ENCODE measurements at regions not wholly inside any gene's neighbourhood (a gene's known extent, or its start where the extent isn't known, plus 50 kb on each side); places are given as distances from the start of the nearest gene placed in this dataset.

DNA sequence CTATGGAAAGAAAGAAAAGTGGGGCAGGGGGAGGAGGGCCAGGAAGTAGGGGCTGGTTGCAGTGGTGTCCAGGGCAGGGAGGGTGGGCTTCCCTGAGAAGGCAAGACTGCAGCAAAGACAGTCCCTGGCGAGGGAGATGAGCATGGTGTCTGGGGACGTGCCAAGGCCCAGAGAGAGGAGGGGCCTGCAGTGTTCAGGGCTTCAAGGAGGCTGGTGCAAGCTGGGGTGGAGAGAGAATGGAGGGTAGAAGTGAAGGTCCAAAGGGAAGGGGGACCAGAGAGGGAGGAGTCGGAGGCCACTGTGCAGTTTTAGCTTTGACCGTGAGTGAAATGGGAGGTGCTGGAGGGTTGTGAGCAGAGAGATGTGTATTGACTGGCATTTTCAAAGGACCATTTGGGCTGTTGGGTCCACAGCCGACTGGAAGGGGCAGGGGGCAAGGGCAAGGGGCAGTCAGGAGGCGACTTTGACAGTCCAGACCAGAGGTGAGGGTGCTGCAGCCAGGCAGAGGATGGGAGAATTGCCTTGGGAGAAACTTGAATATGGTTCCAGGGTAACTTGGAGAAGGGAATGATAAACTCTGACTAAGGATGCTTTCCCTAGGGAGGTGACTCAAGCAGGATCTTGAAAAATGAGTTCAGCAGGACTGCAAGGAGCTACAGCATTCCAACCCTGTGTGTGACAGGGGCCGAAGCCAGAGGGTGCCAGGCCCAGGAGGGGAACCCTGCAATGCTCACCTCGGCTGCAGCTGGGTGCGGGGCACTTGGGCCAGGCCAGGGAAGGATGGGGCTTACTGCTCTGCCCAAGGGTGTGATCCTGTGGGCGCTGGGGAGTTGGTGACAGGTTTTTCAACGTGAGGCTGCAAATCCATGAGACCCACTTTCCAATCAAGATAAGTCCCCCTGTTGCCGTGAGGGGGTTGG, 177.1 kb upstream of the HAAO start:
- no peak for DNase-seq

DNA sequence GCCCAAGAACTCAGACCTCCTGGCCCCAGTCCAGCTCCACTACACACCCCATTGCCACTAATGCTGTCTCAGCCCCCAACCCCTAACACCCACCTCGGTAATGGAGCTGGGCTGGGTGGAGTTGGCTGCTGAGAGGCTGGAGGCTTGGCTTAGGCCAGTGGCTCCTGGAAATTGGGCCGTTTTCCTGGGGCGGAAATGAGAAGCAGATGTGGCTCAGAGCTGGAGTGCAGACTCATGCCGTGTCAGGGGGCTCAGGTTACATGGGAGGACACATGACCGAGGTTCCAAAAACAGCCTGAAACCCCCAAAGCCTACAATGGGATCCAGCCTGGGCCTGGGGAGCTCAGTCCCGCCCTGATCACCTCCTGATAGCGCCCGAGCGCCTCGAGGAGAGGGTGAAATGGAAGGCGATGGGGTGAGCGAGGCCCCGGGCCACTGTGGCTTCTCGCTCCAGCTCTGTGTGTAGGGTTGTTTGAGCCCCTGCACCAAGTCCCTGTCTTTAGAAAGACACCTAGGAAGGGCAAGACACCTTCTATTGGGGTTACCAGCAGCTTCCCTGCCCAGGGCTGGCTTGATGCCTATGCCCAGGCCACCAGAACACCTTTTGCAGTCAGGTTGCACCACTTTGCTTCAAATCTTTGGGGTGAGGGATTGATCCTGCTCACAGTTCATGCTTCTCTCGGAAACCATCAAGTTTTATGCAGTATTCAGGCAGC, 175.7 kb upstream of the HAAO start:
- no peak for DNase-seq

DNA sequence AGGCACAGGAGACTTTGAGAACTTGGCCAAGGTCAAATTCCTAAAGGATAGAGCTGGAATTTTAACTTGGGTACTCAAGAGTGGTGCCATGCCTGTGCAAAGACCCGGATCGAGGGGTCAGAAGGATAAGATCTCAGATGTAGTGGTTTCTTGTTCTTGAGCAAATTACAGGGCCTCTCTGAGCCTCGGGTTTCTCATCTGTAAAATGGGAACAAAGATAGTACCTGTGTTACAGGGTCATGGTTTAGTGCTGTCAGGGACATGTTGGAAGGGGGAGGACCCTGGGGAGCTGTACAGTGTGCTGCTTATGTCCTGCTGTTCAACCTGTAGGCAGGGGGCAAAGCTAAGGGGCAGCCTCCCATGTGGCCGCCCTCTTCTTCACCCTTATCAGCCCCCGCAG, 173.5 kb upstream of the HAAO start:
- no peak for DNase-seq

DNA sequence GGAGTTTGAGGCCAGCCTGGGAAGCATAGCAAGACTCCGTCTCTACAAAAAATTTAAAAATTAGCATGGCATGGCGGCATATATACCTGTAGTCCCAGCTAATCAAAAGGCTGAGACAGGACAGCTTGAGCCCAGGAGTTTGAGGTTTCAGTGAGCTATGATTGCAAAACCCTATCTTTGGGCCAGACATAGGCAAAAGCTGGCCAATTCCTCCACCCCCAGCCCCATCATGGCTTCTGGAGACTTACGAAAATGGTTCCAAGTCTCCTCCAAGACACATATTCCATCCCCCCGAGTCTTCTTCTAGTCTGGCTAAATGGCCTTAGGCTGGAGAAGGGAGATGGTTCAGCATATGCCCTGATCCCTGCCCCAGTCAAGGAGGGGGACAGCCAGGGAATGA, 172.8 kb upstream of the HAAO start:
- DNase-seq = no peak

GRCh38 chr2:42964439-42965083, 172.2 kb upstream of the HAAO start:
- no peak for DNase-seq

- no peak for DNase-seq
Observed at GRCh38 chr2:42963452-42964068, 171.2 kb upstream of the HAAO start.

- DNase-seq = no peak
Observed at GRCh38 chr2:42962508-42962953, 170.1 kb upstream of the HAAO start.

GRCh38 chr2:42961961-42962360, 169.6 kb upstream of the HAAO start:
- no peak for DNase-seq

DNA sequence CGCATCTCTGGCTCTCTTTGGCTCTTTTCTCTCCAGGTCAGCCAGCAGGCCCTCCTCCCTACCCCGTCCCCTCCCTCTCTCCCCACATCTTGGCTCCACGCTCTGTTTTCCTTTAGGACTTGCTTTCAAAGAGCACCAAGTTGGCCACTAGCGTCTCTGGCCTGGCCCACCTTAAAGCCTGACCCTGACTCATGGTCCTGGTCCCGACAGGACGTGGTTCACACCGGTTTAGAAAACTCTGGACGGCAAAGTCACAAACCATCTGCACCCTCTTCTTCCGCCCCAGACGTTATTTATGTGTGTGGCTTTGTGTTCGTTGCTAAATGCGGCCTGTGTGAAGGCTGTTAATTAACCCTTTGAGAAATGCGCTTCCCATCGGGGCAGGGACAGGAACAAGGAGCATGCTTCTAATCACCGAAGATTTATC, 169.0 kb upstream of the HAAO start:
- DNase-seq = no peak

DNA sequence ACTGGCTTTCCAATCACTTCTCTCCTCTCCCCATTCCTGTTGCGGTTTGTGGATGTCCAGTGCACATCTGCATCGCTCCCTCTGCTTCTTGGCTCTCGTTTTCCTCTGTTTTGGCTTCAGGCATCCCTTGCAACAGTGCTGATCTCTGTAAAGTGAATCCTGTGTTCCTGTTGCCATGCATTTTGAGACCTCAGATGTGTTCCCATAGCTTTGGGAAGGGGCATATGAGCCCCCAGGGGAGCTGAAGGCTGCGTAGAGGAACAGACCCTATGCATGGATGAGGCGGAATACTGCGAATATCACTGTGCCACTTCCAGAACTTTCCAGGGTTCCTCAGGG, 168.4 kb upstream of the HAAO start:
- DNase-seq = no peak

DNA sequence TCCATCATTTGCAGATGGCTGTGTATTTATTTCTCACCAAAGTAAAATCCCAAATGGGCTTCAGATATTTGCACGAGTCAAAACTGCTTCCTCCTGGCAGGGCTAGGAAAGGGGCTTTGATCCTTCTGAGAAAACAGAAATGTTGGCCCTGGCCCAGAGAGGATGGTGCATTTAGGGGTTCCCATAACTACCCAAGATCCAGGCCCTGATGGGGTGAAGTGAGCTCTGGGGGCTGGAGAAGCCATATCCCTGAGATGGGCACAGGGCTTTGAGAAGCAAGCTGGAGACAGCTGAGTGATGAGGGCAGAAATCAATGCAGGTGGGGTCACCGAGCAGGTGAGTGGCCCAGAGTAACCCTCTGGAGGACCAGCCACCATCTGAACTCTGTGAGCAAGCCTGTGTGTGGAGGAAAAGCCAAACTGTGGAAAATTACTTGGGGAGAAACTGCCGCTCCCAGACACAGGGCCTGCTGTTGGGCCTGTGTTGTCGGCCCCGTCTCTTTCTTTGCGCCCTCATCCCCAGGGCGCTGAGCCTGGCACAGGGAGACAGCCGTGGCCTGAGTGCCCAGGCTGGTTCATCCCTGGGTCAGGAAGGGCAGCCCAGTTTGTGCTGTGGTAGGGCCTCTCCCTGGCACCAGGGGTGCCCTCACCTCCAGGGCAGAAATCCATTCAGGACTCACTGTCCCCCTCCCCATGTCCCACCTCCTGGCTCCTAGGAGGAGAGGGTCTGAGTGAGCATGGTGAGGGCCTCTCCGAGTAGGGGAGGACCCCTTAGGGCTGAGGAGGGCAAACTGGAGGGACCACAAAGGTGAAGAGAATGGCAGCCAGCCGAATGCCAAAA, 167.8 kb upstream of the HAAO start:
- DNase-seq = no peak

GRCh38 chr2:42959234-42960001, 167.0 kb upstream of the HAAO start:
- DNase-seq = no peak

DNA sequence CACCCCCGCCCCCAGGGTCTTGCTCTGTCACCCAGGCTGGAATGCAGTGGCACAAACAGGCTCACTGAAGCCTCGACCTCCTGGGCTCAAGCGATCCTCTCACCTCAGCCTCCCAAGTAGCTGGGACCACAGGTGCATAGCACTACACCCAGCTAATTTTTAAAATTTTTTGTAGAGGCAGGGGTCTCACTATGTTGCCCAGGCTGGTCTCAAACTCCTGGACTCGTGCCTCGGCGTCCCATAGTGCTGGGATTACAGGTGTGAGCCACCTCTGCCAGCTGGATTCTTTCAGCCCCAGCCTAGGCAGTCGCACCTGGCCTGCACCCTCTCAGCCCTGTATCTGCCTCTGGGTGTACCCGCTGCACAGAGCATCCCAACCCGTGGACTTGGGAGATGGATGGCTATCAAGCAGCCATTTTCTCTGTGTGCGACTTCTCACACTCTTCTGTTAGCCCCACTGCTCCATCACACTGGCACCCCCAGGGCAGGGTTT, 166.4 kb upstream of the HAAO start:
- no peak for DNase-seq

GRCh38 chr2:42957861-42958301, 165.5 kb upstream of the HAAO start:
- DNase-seq = no peak

DNA sequence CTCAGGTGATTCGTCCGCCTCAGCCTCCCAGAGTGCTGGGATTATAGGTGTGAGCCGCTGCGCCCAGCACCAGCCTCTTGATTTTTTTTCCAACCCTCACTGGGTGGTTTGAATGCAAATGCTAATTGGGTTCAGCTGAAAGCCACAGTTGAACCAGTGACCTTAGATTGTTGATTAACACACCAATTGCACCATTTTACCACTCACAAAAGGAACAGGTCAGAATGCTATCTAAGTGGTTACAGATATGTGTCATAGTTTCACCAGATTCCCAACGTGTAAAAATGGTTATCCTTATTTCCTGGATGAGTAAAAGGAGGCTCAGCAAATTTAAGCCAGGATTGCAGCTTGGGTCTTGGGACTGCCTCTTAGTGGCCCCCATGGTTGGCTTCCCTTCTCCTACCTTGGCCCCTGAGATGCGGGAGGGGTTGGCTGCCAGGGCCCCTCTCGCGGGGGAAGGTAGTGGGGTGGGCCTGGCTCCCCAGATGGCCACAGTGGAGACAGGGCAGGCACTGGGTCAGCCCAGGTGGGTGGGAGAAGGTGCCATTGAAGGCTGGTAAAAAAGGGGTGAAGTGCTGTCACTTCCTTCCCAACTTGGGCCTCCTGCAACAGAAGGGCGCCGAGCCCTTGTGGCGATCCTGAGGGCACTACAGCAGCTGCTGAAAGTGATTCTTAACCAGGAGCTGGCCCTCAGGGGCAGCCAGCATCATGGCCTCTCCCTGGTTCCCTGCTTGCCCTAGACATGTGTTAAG, 164.9 kb upstream of the HAAO start:
- DNase-seq = no peak

DNA sequence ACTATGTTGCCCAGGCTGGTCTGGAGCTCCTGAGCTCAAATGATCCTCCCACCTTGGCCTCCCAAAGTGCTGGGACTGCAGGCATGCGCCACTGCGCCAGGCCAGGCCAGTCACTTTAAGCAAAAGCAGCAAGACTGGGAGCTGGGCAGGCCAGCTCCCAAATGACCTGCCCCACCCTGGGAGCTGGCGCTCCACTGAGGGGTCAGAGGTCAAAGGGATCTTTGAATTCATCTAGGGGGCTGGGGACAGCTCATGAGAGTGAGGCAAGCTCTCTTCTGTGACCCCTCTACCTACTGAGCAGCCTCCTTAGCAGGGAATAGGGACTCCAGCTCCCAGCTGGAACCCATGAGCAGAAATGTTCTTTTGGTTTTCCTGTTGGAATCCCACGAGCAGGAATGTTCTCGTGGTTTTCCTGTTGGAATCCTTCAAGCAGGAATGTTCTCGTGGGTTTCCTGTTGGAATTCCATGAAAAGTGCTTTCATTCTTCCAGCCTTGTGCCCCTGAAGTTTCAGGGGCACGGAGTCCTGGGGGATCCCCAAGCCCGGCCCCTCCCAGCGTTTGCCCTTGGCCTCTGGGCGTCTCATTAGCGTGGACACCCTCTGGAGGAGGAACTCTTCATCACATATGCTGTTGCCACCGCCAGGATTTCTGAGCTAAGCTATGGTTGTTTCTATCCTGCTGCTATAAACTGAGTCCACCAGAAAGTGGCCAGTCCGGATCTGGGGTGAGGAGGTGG, 162.0 kb upstream of the HAAO start:
- DNase-seq = no peak

- DNase-seq = no peak
Observed at GRCh38 chr2:42953216-42953615, 160.8 kb upstream of the HAAO start.

GRCh38 chr2:42951263-42951938, 159.0 kb upstream of the HAAO start:
- no peak for DNase-seq

DNA sequence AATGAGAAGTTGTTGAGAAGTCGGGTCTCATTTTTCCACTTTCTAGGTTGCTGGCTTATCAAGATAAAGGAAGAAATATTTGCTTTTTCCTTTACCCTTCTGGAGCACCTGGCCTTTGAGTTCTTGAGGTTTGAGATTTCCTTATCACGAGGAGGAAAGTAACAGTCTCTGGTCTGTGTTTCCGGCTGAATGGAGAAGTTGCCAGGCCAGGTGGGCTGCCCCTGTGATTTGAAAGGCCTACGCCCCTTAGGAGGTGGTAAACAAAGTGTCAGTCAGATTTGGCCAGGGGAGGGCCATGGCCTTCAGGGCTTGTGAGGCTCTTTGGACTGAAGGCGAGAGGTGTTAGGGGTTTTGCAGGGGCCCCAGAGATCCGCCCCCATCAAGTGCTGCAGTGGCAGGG, 156.7 kb upstream of the HAAO start:
- DNase-seq = no peak
